NCI-H2227 (cell line): ENCODE measurements at regions not wholly inside any gene's neighbourhood (a gene's known extent, or its start where the extent isn't known, plus 50 kb on each side); places are given as distances from the start of the nearest gene placed in this dataset.
A peak's percentile ranks its signal among the peaks of the same experiment; 100 is the strongest.
"Not testable (repeated sequence)": the region's sequence is repeated elsewhere in the genome, so short reads cannot be mapped to it uniquely, and the experiment has no call there.

Experiments used
- DNase-seq: peaks from one replicate; lab custom pipeline; 2025; ENCODE audit not compliant: unreplicated experiment; lab: John Stamatoyannopoulos, UW

- DNase-seq, result no peak
Measured at GRCh38 chr5:145660897-145661640, 174.1 kb downstream of the PRELID2 start.

- DNase-seq, result no peak
Measured at GRCh38 chr5:145658435-145658834, 176.7 kb downstream of the PRELID2 start.

GRCh38 chr5:145652700-145653099, 182.4 kb downstream of the PRELID2 start:
- DNase-seq, result not testable (repeated sequence)

DNA sequence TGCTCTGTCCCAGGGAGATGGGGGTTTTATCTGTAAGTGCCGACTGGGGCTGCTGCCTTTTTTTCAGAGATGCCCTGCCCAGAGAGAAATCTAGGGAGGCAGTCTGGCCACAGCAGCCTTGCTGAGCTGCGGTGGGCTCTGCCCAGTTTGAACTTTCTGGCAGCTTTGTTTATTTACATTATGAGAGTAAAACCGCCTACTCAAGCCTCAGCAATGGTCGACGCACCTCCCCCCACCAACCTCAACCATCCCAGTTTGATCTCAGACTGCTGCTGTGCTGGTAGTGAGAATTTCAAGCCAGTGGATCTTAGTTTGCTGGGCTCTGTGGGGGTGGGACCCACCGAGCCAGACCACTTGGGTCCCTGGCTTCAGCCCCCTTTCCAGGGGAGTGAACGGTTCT, 188.0 kb downstream of the PRELID2 start:
- DNase-seq, result not testable (repeated sequence)

- DNase-seq, result not testable (repeated sequence)
Measured at GRCh38 chr5:145643214-145643613, 191.9 kb downstream of the PRELID2 start.

DNA sequence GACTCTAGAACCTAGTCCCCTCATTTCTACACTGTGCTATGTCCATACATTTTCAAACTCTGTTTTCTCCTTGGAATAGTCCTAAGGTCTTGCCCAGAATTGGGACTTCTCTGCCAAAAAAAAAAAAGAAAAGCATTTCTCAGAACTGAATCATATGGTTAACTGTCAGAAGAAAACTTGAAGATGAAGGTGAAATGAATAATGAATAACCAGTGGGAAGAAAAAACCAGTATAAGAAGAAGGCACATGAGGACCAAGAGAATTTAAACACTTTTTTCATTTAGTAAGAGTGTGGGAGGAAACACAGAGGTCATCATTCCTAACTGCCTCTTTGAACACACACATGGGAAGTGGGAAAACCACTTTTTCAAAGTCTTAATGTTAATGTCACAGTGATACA, 197.7 kb downstream of the PRELID2 start:
- no peak for DNase-seq

- DNase-seq, result no peak
Measured at GRCh38 chr5:145636371-145636770, 198.8 kb downstream of the PRELID2 start.

DNA sequence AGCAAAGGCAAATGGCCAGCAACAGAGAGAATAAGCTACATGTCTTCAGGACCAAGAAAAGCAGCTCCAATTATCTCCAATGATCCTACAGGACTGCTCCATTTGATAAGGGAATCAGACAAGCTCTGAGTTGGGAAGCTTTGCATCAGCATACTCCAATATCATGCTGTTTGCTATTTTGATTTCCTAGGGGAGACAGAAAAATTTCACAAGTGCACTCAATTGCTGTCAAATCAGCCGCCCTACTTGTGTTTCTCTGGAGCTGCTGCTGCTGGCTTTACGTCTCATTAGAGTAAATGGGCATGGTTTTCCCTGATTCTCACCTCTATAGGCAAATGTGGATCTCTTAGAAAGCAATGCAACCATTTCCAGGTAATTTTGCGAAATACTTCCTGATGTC, 201.7 kb downstream of the PRELID2 start:
- no peak for DNase-seq

- no peak for DNase-seq
Measured at GRCh38 chr5:145632701-145633100, 202.4 kb downstream of the PRELID2 start.

DNA sequence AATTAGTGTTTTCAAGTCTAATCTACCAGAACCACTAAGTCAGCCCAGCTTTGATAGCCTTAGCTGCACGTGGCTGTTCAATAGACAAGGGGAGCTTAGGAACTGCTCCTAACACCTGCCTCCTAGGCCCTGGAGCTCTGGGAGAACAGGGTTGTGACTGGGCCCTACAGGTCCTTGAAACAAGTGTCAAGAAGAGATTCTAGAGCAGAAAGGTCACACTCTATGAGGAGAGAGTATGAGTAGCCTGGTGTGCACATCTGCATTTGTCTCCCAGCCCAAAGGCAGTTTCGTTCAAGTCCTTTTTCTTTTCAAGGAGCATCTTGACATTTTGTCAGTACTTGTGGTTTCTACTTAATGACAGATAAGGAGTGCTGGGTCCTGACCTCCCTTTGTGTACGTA, 206.1 kb downstream of the PRELID2 start:
- peak; percentile 56 for DNase-seq

DNA sequence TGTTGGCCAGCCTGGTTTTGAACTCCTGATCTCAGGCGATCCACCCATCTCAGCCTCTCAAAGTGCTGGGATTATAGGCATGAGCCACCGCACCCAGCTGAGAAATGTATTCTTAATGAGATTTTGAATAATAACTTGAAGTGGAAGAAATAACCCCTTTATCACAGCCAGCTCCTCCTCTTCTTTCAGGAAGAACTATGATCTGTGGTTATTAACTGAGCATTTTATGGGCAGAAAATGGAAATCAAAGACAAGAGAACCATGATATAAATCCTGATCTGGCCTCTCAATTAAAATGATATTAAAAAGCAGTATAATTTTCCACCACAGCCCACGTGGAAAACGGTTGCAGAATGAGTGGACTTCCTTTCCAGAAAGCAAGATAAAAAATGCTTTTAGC, 206.6 kb downstream of the PRELID2 start:
- DNase-seq, result no peak

DNA sequence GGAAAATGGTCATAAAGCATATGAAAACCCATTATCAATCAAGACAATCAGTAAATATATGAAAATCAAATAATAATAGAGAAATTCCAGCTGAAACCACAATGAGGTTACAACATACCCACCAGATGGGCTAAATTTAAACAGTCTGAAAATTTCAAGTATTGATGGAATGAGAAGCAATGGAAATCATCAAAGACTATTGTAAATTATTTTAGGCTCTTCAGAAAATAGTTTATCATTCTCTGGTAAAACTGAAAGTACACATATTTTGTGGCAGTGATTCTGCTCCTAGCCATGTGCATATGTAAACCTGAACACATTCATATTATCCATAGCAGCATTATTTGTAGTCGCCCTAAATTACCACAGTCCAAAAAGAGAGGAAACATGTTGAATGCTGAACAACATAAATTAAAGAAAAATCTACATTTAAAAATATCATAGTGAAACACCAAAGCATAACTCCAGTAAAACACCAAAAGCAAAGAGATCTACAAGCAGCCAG, 215.3 kb downstream of the PRELID2 start:
- no peak for DNase-seq

- DNase-seq, result not testable (repeated sequence)
Measured at GRCh38 chr5:145616739-145617138, 218.4 kb downstream of the PRELID2 start.

- peak; percentile 30 for DNase-seq
Measured at GRCh38 chr5:145598983-145599382, 236.2 kb downstream of the PRELID2 start.

DNA sequence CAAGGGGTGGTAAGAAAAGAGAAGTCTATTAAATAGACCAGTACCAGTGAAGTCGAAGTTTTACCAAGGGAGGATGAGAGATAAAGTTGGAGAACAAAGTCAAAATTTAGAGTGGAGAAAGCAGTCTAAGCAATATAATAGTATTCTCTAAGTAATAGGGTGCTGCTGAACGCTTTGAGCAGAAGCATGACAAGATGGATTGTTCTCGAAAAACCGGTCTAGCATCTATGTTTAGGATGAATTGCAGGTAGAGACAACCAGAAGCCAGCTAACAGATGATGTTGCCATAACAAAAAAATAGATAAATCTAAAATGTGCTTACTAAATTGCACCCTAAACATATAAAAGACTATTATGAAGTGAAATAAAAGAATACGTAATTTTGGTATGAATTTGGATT, 237.0 kb downstream of the PRELID2 start:
- no peak for DNase-seq

- DNase-seq, result no peak
Measured at GRCh38 chr5:145591578-145591977, 243.6 kb downstream of the PRELID2 start.

- DNase-seq, result no peak
Measured at GRCh38 chr5:145589063-145589462, 246.1 kb downstream of the PRELID2 start.

- DNase-seq, result no peak
Measured at GRCh38 chr5:145588558-145588957, 246.6 kb downstream of the PRELID2 start.

GRCh38 chr5:145588113-145588512, 247.0 kb downstream of the PRELID2 start:
- DNase-seq, result no peak

GRCh38 chr5:145587710-145588109, 247.4 kb downstream of the PRELID2 start:
- DNase-seq, result no peak

- no peak for DNase-seq
Measured at GRCh38 chr5:145587308-145587672, 247.9 kb downstream of the PRELID2 start.

- DNase-seq, result no peak
Measured at GRCh38 chr5:145586661-145587307, 248.4 kb downstream of the PRELID2 start.
